ENCODE measurements at regions not wholly inside any gene's neighbourhood (a gene's known extent, or its start where the extent isn't known, plus 50 kb on each side); places are given as distances from the start of the nearest gene placed in this dataset.

GRCh38 chr16:54466233-54466632 is 179.6 kb upstream of the IRX3 start:
- no peak for TF ChIP-seq CTCF (conservative IDR thresholded peaks at IDR 0.05 in 1 of 2, IDR thresholded peaks at IDR 0.05 in 1 of 2; ENCODE audit: extremely low read depth in 1 of 2, insufficient read depth in 1 of 2, low read depth in 1 of 2, low read length in 2 of 2)
- no peak for TF ChIP-seq EZH2 (IDR thresholded peaks at IDR 0.05; ENCODE audit: borderline replicate concordance, low read length)
